ENCODE measurements at regions not wholly inside any gene's neighbourhood (a gene's known extent, or its start where the extent isn't known, plus 50 kb on each side); places are given as distances from the start of the nearest gene placed in this dataset.
"Not testable (repeated sequence)": the region's sequence is repeated elsewhere in the genome, so short reads cannot be mapped to it uniquely, and the experiment has no call there.

DNA sequence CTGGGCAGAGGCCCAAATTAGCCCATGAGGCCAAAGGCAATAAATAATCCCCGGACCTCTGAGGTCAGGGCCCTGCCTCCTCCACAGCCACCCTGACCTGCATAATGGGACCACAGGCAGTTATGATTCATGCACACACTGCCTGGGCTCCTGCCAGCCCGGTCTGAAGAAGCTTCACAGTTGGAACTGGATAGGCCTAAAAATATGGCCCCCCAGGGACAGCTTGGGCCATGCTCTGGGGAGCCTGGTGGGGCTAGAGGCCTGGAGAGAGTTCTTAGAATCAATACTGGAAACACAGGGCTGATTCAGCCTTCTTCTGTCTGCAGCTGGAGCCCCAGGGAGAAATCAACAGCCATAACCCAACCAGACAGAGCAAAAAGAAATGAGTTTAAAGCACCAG lies 112.8 kb upstream of the CADM1 start:
- Mint-ChIP-seq H3K9me3 (no peaks in the 10 kb centered on the region), H3K4me1 (peaks cover 81% of the 10 kb centered on the region), H3K27ac (no peak overlapping the region), H3K36me3 (ENCODE audit: low read depth) (no peaks in the 10 kb centered on the region), H3K27me3 (ENCODE audit: low read depth, poor library complexity) (peaks cover 5% of the 10 kb centered on the region), H3K4me3 (no peak overlapping the region)
- peak; percentile 52 for DNase-seq
- TF ChIP-seq, protein P1, sequence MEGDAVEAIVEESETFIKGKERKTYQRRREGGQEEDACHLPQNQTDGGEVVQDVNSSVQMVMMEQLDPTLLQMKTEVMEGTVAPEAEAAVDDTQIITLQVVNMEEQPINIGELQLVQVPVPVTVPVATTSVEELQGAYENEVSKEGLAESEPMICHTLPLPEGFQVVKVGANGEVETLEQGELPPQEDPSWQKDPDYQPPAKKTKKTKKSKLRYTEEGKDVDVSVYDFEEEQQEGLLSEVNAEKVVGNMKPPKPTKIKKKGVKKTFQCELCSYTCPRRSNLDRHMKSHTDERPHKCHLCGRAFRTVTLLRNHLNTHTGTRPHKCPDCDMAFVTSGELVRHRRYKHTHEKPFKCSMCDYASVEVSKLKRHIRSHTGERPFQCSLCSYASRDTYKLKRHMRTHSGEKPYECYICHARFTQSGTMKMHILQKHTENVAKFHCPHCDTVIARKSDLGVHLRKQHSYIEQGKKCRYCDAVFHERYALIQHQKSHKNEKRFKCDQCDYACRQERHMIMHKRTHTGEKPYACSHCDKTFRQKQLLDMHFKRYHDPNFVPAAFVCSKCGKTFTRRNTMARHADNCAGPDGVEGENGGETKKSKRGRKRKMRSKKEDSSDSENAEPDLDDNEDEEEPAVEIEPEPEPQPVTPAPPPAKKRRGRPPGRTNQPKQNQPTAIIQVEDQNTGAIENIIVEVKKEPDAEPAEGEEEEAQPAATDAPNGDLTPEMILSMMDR (IDR thresholded peaks at IDR 0.05) = no peak

DNA sequence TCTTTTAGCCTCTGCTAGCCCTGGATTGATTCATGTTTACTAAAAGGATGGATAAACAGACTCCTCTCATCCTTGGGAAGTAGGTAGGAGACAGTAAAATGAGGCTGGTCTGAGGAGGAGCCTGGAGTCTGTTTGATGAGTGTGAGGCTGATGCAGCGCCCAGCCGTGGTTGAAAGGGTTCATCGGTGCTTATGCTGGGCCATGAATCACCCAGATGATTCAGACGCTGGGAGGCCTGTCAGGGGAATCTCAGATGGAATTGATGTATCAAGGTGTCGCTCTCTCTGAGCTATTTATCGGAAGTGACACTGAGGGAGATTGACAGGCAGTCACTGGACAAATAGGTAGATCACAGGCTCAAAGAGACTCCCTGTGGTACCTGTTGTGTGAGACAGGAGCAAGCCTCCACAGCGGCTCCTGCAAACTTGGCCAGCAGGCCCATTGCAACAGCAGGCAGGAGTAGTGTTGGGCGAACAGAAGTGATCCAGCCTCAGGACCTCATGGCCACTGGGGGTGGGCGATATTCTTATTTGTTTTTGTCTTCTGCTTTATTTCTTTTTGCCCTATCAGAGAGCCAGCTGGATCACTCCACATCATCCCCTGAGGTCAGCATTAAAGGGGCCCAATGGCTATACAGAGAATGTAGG lies 109.9 kb upstream of the CADM1 start:
- TF ChIP-seq, protein P1 (IDR thresholded peaks at IDR 0.05) = no peak
- Mint-ChIP-seq H3K27me3 (ENCODE audit: low read depth, poor library complexity) (peaks cover 2% of the 10 kb centered on the region), H3K36me3 (ENCODE audit: low read depth) (no peaks in the 10 kb centered on the region), H3K4me3 (no peak overlapping the region), H3K9me3 (no peaks in the 10 kb centered on the region), H3K27ac (no peak overlapping the region), H3K4me1 (peaks cover 80% of the 10 kb centered on the region)
- no peak for DNase-seq

DNA sequence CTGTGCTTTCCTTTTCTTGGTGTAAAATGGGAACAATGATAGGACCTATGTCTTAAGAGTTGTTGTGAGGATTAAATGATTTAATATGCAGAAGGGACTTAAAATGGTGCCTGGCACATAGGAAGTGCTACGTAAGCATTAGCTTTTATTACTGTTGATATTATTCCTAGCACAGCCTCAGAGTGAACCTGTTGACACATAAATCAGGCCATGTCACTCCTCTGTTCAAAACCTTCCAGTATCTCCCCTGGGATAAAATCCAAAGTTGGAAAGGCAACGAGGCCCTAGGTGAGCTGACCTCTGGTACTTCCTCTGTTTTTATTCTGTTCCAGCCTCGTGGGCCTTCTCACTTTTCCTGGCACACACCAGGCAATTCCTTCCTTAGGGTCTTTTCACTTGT lies 108.8 kb upstream of the CADM1 start:
- Mint-ChIP-seq H3K27ac (peak overlapping the region; percentile 50), H3K36me3 (ENCODE audit: low read depth) (no peaks in the 10 kb centered on the region), H3K27me3 (ENCODE audit: low read depth, poor library complexity) (peaks cover 2% of the 10 kb centered on the region), H3K4me1 (peaks cover 84% of the 10 kb centered on the region), H3K9me3 (no peaks in the 10 kb centered on the region), H3K4me3 (no peak overlapping the region)
- TF ChIP-seq, protein P1 (IDR thresholded peaks at IDR 0.05) = no peak
- DNase-seq = no peak

DNA sequence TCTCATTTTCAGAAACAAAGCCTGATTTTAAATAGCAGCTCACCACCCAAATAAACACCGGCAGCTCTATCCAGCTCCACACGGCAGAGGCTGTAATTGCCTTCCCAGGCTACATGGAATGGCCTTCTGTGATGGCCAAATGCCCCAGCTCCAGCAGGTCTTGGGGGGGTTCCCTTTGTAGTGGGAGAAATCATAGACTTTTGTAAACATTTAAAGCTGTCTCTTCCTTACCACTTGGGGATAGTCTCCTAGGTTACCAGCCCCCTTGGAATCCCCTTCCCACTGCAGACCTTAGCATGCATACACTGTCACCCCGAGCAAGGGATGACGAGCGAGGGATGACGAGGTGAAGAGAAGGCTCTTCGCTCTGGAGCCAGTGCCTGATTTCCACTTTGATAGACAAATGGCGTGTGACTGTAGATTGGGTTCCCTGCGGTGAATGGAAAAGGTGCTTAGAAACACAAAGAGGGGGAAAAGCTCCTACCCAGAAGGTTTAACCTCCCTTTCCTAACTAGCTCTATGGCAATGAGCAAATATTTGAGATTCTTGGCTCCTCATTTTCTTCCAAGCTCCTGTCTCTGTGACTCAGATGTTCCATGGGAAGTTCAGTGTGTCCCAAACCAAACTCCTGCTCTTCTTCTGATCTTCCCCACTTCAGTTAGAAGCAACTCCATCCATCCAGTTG lies 108.0 kb upstream of the CADM1 start:
- TF ChIP-seq, protein P1 (IDR thresholded peaks at IDR 0.05) = no peak
- Mint-ChIP-seq H3K27ac (peak overlapping the region; percentile 50), H3K4me1 (peaks cover 84% of the 10 kb centered on the region), H3K4me3 (peak overlapping the region; percentile 34), H3K9me3 (no peaks in the 10 kb centered on the region), H3K27me3 (ENCODE audit: low read depth, poor library complexity) (no peaks in the 10 kb centered on the region), H3K36me3 (ENCODE audit: low read depth) (no peaks in the 10 kb centered on the region)
- DNase-seq = no peak

DNA sequence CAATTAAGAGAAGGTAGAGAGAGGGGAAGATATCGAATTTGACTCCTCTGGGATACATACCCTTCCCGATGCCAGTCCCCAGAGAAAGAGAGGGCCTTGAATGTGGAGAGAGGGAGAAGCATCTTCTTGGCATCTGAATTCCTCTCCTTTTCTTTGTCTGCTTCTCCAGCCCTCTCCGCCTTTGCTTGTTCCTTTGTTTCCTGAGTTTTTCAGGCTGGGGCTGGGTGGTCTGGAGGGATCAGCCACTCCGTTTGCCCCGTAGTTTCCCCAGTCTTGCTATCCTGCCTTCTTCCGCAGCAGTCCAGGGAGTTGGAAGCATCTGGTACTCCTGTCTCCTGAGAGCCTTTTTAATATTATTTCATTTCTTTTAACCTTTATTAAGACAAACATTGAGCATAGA lies 107.1 kb upstream of the CADM1 start:
- H3K9me3 Mint-ChIP-seq = no peaks in the 10 kb centered on the region
- no peak overlapping the region for H3K4me3 Mint-ChIP-seq
- peak overlapping the region; percentile 50 for H3K27ac Mint-ChIP-seq
- TF ChIP-seq, protein P1 (IDR thresholded peaks at IDR 0.05) = no peak
- H3K36me3 Mint-ChIP-seq (ENCODE audit: low read depth) = no peaks in the 10 kb centered on the region
- peaks cover 84% of the 10 kb centered on the region for H3K4me1 Mint-ChIP-seq
- DNase-seq = no peak
- no peaks in the 10 kb centered on the region for H3K27me3 Mint-ChIP-seq (ENCODE audit: low read depth, poor library complexity)

DNA sequence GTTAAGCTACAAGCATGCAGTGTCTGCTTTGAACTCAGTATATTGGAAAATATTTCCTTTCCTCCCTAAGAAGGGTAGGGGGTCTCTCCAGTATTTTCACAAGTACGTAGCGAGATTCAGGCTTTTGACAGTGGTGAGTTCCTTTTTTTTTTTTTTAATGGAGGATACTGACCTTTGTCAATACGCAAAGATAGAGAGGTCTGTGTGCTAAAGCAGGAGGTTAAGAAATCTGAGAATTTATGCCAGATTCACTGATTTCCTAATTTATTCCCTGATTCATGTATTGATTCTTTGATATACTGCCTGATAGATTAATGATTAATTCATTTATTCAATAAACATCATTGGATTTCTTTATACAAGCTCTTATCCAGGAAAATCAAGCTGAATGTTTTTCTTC lies 106.7 kb upstream of the CADM1 start:
- Mint-ChIP-seq H3K4me3 (no peak overlapping the region), H3K27ac (no peak overlapping the region), H3K9me3 (no peaks in the 10 kb centered on the region), H3K4me1 (peaks cover 89% of the 10 kb centered on the region), H3K27me3 (ENCODE audit: low read depth, poor library complexity) (no peaks in the 10 kb centered on the region), H3K36me3 (ENCODE audit: low read depth) (no peaks in the 10 kb centered on the region)
- DNase-seq = no peak
- TF ChIP-seq, protein P1 (IDR thresholded peaks at IDR 0.05) = no peak

DNA sequence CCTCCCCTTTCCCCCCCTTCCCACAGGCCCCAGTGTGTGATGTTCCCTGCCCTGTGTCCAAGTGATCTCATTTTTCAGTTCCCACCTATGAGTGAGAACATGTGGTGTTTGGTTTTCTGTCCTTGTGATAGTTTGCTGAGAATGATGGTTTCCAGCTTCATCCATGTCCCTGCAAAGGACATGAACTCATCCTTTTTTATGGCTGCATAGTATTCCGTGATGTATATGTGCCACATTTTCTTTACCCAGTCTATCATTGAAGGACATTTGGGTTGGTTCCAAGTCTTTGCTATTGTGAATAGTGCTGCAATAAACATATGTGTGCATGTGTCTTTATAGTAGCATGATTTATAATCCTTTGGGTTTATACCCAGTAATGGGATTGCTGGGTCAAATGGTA lies 106.0 kb upstream of the CADM1 start:
- Mint-ChIP-seq H3K27ac (peak overlapping the region; percentile 20), H3K4me1 (peaks cover 94% of the 10 kb centered on the region)
- not testable (repeated sequence) for H3K4me3 Mint-ChIP-seq; H3K9me3 Mint-ChIP-seq; H3K36me3 Mint-ChIP-seq (ENCODE audit: low read depth); H3K27me3 Mint-ChIP-seq (ENCODE audit: low read depth, poor library complexity); DNase-seq

Data from nephron progenitor cell (in vitro differentiated cells).